Activated CD4-positive, alpha-beta T cell treated with anti-CD3 and anti-CD28 coated beads for 36 hours (primary cell): ENCODE measurements at regions not wholly inside any gene's neighbourhood (a gene's known extent, or its start where the extent isn't known, plus 50 kb on each side); places are given as distances from the start of the nearest gene placed in this dataset.

Experiments
- ATAC-seq: fragments of 200-7000 bp; cut with Tn5 transposase; one replicate; pipeline ENCODE4 v1.10.0; 2021; ENCODE audit warnings: mild to moderate bottlenecking, moderate library complexity
- CTCF ChIA-PET: fragments of 350-600 bp; sonication (Branson Sonifier 250); formaldehyde crosslinking; loops from one replicate; lab custom pipeline; 2021; ENCODE audit warnings: antibody characterized with exemption; lab: Charles Lee
- POLR2A ChIA-PET: fragments of 350-600 bp; sonication (Branson Sonifier 250); formaldehyde crosslinking; loops from one replicate; lab custom pipeline; 2021; ENCODE audit warnings: antibody characterized with exemption, inconsistent platforms; lab: Charles Lee
- DNase-seq: peaks from one replicate; pipeline ENCODE4 v3.0.0-alpha.2; 2020
- H3K27ac Mint-ChIP-seq: one replicate; pipeline ENCODE4 v1.8.0; 2021; ENCODE audit warnings: mixed read lengths
- H3K27me3 Mint-ChIP-seq: one replicate; pipeline ENCODE4 v1.8.0; 2021; ENCODE audit warnings: mixed read lengths
- H3K36me3 Mint-ChIP-seq: one replicate; pipeline ENCODE4 v1.8.0; 2021; ENCODE audit warnings: low read depth, mixed read lengths
- H3K4me1 Mint-ChIP-seq: one replicate; pipeline ENCODE4 v1.8.0; 2021; ENCODE audit warnings: mixed read lengths
- H3K4me3 Mint-ChIP-seq: one replicate; pipeline ENCODE4 v1.8.0; 2021; ENCODE audit warnings: mild to moderate bottlenecking, moderate library complexity, mixed read lengths
- H3K9me3 Mint-ChIP-seq: one replicate; pipeline ENCODE4 v1.8.0; 2021; ENCODE audit warnings: low read depth, mixed read lengths
- intact Hi-C, 2 experiments: fragments of 100-400 bp; cut with DNase I in 1 of 2; cut with micrococcal nuclease in 1 of 2; formaldehyde crosslinking; loops; one replicate each; pipeline versions ENCODE4 v1.14.2 to v1.15.1; 2022 to 2024; cut with DNase I, micrococcal nuclease

GRCh38 chr12:5305886-5306545 lies 125.9 kb upstream of the NTF3 start:
- ATAC-seq (no peak), DNase-seq (no peak)
- ChIA-PET CTCF (interaction anchor here (1.6 kb wide), 1 partner anchor 9 kb away, joined by 3 read pairs; no protein-coding TSS in a partner anchor), POLR2A (interaction anchor here (0.6 kb wide), 1 partner anchor 930 kb away, joined by 3 read pairs; no protein-coding TSS in a partner anchor)
- intact Hi-C loops: no loop called here
- Mint-ChIP-seq H3K27ac (no peak overlapping the region), H3K4me3 (no peak overlapping the region), H3K27me3 (peaks cover 2% of the 10 kb centered on the region), H3K36me3 (no peaks in the 10 kb centered on the region), H3K4me1 (no peaks in the 10 kb centered on the region), H3K9me3 (no peaks in the 10 kb centered on the region)

- POLR2A ChIA-PET: no interaction called here
- CTCF ChIA-PET: interaction anchor here (1.6 kb wide), 1 partner anchor 10 kb away, joined by 3 read pairs; no protein-coding TSS in a partner anchor
- H3K27me3 Mint-ChIP-seq: peaks cover 4% of the 10 kb centered on the region
- no peak overlapping the region for H3K27ac Mint-ChIP-seq
- DNase-seq: no peak
- ATAC-seq: no peak
- intact Hi-C loops: no loop called here
- H3K36me3 Mint-ChIP-seq: no peaks in the 10 kb centered on the region
- H3K9me3 Mint-ChIP-seq: no peaks in the 10 kb centered on the region
- no peaks in the 10 kb centered on the region for H3K4me1 Mint-ChIP-seq
- no peak overlapping the region for H3K4me3 Mint-ChIP-seq
Measured at GRCh38 chr12:5307065-5307464, 124.8 kb upstream of the NTF3 start.

GRCh38 chr12:5308216-5308615 lies 123.7 kb upstream of the NTF3 start:
- intact Hi-C loops: no loop called here
- no peak overlapping the region for H3K4me3 Mint-ChIP-seq
- no peaks in the 10 kb centered on the region for H3K36me3 Mint-ChIP-seq
- no peaks in the 10 kb centered on the region for H3K9me3 Mint-ChIP-seq
- ChIA-PET CTCF (no interaction called here), POLR2A (no interaction called here)
- H3K4me1 Mint-ChIP-seq: no peaks in the 10 kb centered on the region
- ATAC-seq (no peak), DNase-seq (no peak)
- H3K27ac Mint-ChIP-seq: no peak overlapping the region
- H3K27me3 Mint-ChIP-seq: peaks cover 3% of the 10 kb centered on the region

GRCh38 chr12:5308996-5309395 lies 122.9 kb upstream of the NTF3 start:
- Mint-ChIP-seq H3K4me1 (no peaks in the 10 kb centered on the region), H3K36me3 (no peaks in the 10 kb centered on the region), H3K27ac (no peak overlapping the region), H3K9me3 (no peaks in the 10 kb centered on the region), H3K4me3 (no peak overlapping the region), H3K27me3 (peaks cover 3% of the 10 kb centered on the region)
- DNase-seq (no peak), ATAC-seq (no peak)
- intact Hi-C loops: no loop called here
- ChIA-PET POLR2A (no interaction called here), CTCF (no interaction called here)

- H3K36me3 Mint-ChIP-seq: no peaks in the 10 kb centered on the region
- no peak overlapping the region for H3K27ac Mint-ChIP-seq
- H3K9me3 Mint-ChIP-seq: peaks cover 3% of the 10 kb centered on the region
- POLR2A ChIA-PET: no interaction called here
- no peak for ATAC-seq
- CTCF ChIA-PET: no interaction called here
- intact Hi-C loops: no loop called here
- H3K4me1 Mint-ChIP-seq: no peaks in the 10 kb centered on the region
- no peak overlapping the region for H3K4me3 Mint-ChIP-seq
- peaks cover 3% of the 10 kb centered on the region for H3K27me3 Mint-ChIP-seq
- DNase-seq: no peak
Measured at GRCh38 chr12:5309654-5310053, 122.3 kb upstream of the NTF3 start.

- Mint-ChIP-seq H3K4me1 (no peaks in the 10 kb centered on the region), H3K9me3 (peaks cover 3% of the 10 kb centered on the region), H3K27me3 (peaks cover 3% of the 10 kb centered on the region), H3K4me3 (no peak overlapping the region), H3K36me3 (no peaks in the 10 kb centered on the region), H3K27ac (no peak overlapping the region)
- intact Hi-C loops: no loop called here
- POLR2A ChIA-PET: no interaction called here
- CTCF ChIA-PET: no interaction called here
- DNase-seq: no peak
- ATAC-seq: no peak
Measured at GRCh38 chr12:5310151-5310550, 121.8 kb upstream of the NTF3 start.

- ChIA-PET POLR2A (no interaction called here), CTCF (no interaction called here)
- Mint-ChIP-seq H3K9me3 (peaks cover 3% of the 10 kb centered on the region), H3K36me3 (no peaks in the 10 kb centered on the region), H3K4me1 (no peaks in the 10 kb centered on the region), H3K27me3 (peaks cover 14% of the 10 kb centered on the region), H3K27ac (no peak overlapping the region), H3K4me3 (no peak overlapping the region)
- ATAC-seq (no peak), DNase-seq (no peak)
- intact Hi-C loops: no loop called here
Measured at GRCh38 chr12:5317556-5317955, 114.4 kb upstream of the NTF3 start.

GRCh38 chr12:5318874-5319273 lies 113.0 kb upstream of the NTF3 start:
- POLR2A ChIA-PET: no interaction called here
- H3K9me3 Mint-ChIP-seq: peaks cover 3% of the 10 kb centered on the region
- ATAC-seq: no peak

GRCh38 chr12:5328669-5329517 lies 103.0 kb upstream of the NTF3 start:
- ATAC-seq (no peak), DNase-seq (no peak)
- intact Hi-C loops: no loop called here
- ChIA-PET CTCF (no interaction called here), POLR2A (no interaction called here)
- H3K36me3 Mint-ChIP-seq: no peaks in the 10 kb centered on the region
- H3K9me3 Mint-ChIP-seq: peaks cover 6% of the 10 kb centered on the region
- no peaks in the 10 kb centered on the region for H3K4me1 Mint-ChIP-seq
- peaks cover 4% of the 10 kb centered on the region for H3K27me3 Mint-ChIP-seq
- H3K4me3 Mint-ChIP-seq: no peak overlapping the region
- no peak overlapping the region for H3K27ac Mint-ChIP-seq

More at GRCh38 chr12:5318874-5319273, 113.0 kb upstream of the NTF3 start:
- DNase-seq: no peak
- intact Hi-C loops: no loop called here
- no peaks in the 10 kb centered on the region for H3K4me1 Mint-ChIP-seq
- no peak overlapping the region for H3K4me3 Mint-ChIP-seq
- CTCF ChIA-PET: no interaction called here
- peaks cover 14% of the 10 kb centered on the region for H3K27me3 Mint-ChIP-seq
- H3K36me3 Mint-ChIP-seq: no peaks in the 10 kb centered on the region
- H3K27ac Mint-ChIP-seq: no peak overlapping the region

GRCh38 chr12:5332551-5332950 lies 99.4 kb upstream of the NTF3 start:
- H3K4me1 Mint-ChIP-seq: no peaks in the 10 kb centered on the region
- H3K9me3 Mint-ChIP-seq: no peaks in the 10 kb centered on the region
- ChIA-PET CTCF (no interaction called here), POLR2A (no interaction called here)
- H3K27me3 Mint-ChIP-seq: no peaks in the 10 kb centered on the region
- intact Hi-C loops: no loop called here
- H3K27ac Mint-ChIP-seq: no peak overlapping the region
- H3K4me3 Mint-ChIP-seq: no peak overlapping the region
- ATAC-seq (no peak), DNase-seq (no peak)
- no peaks in the 10 kb centered on the region for H3K36me3 Mint-ChIP-seq

GRCh38 chr12:5333096-5333495 lies 98.8 kb upstream of the NTF3 start:
- Mint-ChIP-seq H3K27ac (no peak overlapping the region), H3K4me1 (no peaks in the 10 kb centered on the region), H3K9me3 (no peaks in the 10 kb centered on the region), H3K36me3 (no peaks in the 10 kb centered on the region), H3K4me3 (no peak overlapping the region), H3K27me3 (no peaks in the 10 kb centered on the region)
- intact Hi-C loops: no loop called here
- ChIA-PET CTCF (no interaction called here), POLR2A (no interaction called here)
- DNase-seq (no peak), ATAC-seq (no peak)

- H3K36me3 Mint-ChIP-seq: no peaks in the 10 kb centered on the region
- H3K27ac Mint-ChIP-seq: no peak overlapping the region
- CTCF ChIA-PET: no interaction called here
- intact Hi-C loops: no loop called here
- no peak overlapping the region for H3K4me3 Mint-ChIP-seq
- peaks cover 1% of the 10 kb centered on the region for H3K27me3 Mint-ChIP-seq
- H3K9me3 Mint-ChIP-seq: no peaks in the 10 kb centered on the region
- POLR2A ChIA-PET: no interaction called here
- ATAC-seq: no peak
- no peak for DNase-seq
- H3K4me1 Mint-ChIP-seq: no peaks in the 10 kb centered on the region
Measured at GRCh38 chr12:5335069-5335468, 96.8 kb upstream of the NTF3 start.
